Superior temporal gyrus (tissue), 1 donor: ENCODE measurements at regions not wholly inside any gene's neighbourhood (a gene's known extent, or its start where the extent isn't known, plus 50 kb on each side); places are given as distances from the start of the nearest gene placed in this dataset.
"Not testable (repeated sequence)": the region's sequence is repeated elsewhere in the genome, so short reads cannot be mapped to it uniquely, and the experiment has no call there.

Experiments
- DNase-seq: peaks from one replicate; pipeline ENCODE4 v3.0.0-alpha.2; 2016; ENCODE audit errors: extremely low spot score

- DNase-seq: no peak
These were observed 540.3 kb downstream of the KCNJ2 start for GRCh38 chr17:70709596-70709995.

GRCh38 chr17:70713694-70714093, 544.4 kb downstream of the KCNJ2 start:
- DNase-seq: no peak

- peak; percentile 53 for DNase-seq
These were observed 547.2 kb downstream of the KCNJ2 start for GRCh38 chr17:70716551-70716950.

GRCh38 chr17:70717042-70717441, 547.7 kb downstream of the KCNJ2 start:
- DNase-seq: no peak

GRCh38 chr17:70736375-70736957, 567.1 kb downstream of the KCNJ2 start:
- DNase-seq: no peak

GRCh38 chr17:70739065-70739464, 569.7 kb downstream of the KCNJ2 start:
- DNase-seq: no peak

GRCh38 chr17:70746574-70746973, 577.2 kb downstream of the KCNJ2 start:
- not testable (repeated sequence) for DNase-seq

GRCh38 chr17:70750983-70751382, 581.7 kb downstream of the KCNJ2 start:
- no peak for DNase-seq

- not testable (repeated sequence) for DNase-seq
These were observed 583.1 kb downstream of the KCNJ2 start for GRCh38 chr17:70752461-70752860.

GRCh38 chr17:70752966-70753467, 583.7 kb downstream of the KCNJ2 start:
- DNase-seq: no peak

GRCh38 chr17:70763018-70763417, 593.7 kb downstream of the KCNJ2 start:
- DNase-seq: no peak

GRCh38 chr17:70767102-70767701, 597.9 kb downstream of the KCNJ2 start:
- DNase-seq: peak; percentile 81

GRCh38 chr17:70769956-70770355, 600.6 kb downstream of the KCNJ2 start:
- no peak for DNase-seq

GRCh38 chr17:70771804-70772386, 602.6 kb downstream of the KCNJ2 start:
- no peak for DNase-seq

GRCh38 chr17:70772761-70773160, 603.4 kb downstream of the KCNJ2 start:
- DNase-seq: no peak

GRCh38 chr17:70773258-70773657, 603.9 kb downstream of the KCNJ2 start:
- no peak for DNase-seq

GRCh38 chr17:70774339-70775117, 605.2 kb downstream of the KCNJ2 start:
- no peak for DNase-seq

- no peak for DNase-seq
These were observed 606.3 kb downstream of the KCNJ2 start for GRCh38 chr17:70775679-70776078.

GRCh38 chr17:70776441-70776840, 607.1 kb downstream of the KCNJ2 start:
- DNase-seq: no peak

GRCh38 chr17:70780031-70780430, 610.7 kb downstream of the KCNJ2 start:
- no peak for DNase-seq

- DNase-seq: no peak
These were observed 616.7 kb downstream of the KCNJ2 start for GRCh38 chr17:70786081-70786480.

GRCh38 chr17:70787721-70788300, 618.5 kb downstream of the KCNJ2 start:
- DNase-seq: no peak
